HL-60 (cell line): ENCODE measurements at regions not wholly inside any gene's neighbourhood (a gene's known extent, or its start where the extent isn't known, plus 50 kb on each side); places are given as distances from the start of the nearest gene placed in this dataset.

ENCODE experiments used
- DNase-seq, 2 experiments: peaks; one replicate each; pipeline ENCODE4 v3.0.0-alpha.2; 2010 to 2020; ENCODE audit warnings: low read depth in 1 of 2, low spot score in 1 of 2
- H3K27ac ChIP-seq: fragments of 250-450 bp; sonication (Bioruptor Pico); replicated peaks from 2 replicates; pipeline ENCODE4 v1.5.1; 2020; ENCODE audit warnings: mild to moderate bottlenecking, moderate library complexity
- H3K27me3 ChIP-seq: fragments of 250-450 bp; sonication (Bioruptor Pico); 2 replicates; pipeline ENCODE4 v1.5.1; 2021; ENCODE audit warnings: mild to moderate bottlenecking, moderate library complexity; ENCODE audit not compliant: insufficient read depth, poor library complexity, severe bottlenecking
- H3K4me3 ChIP-seq: replicated peaks from 2 replicates; pipeline ENCODE4 v1.5.1; 2011; ENCODE audit warnings: mild to moderate bottlenecking, control low read depth, low read length; ENCODE audit not compliant: insufficient read depth
- CTCF ChIP-seq: IDR thresholded peaks from one replicate; pipeline ENCODE4 v1.5.1; 2011; ENCODE audit warnings: low read length, control low read depth, inconsistent platforms; ENCODE audit not compliant: insufficient read depth
- GABPA ChIP-seq: IDR thresholded peaks from 2 replicates; pipeline ENCODE4 v1.6.1; 2012; ENCODE audit warnings: low read depth
- POLR2AphosphoS5 ChIP-seq: IDR thresholded peaks from 2 replicates; pipeline ENCODE4 v1.6.1; 2012; ENCODE audit warnings: low read depth
- SPI1 ChIP-seq: IDR thresholded peaks from 2 replicates; pipeline ENCODE4 v1.6.1; 2012; ENCODE audit warnings: low read depth, mild to moderate bottlenecking, borderline replicate concordance
- TF ChIP-seq, protein P1 (sequence below): IDR thresholded peaks from 2 replicates; pipeline ENCODE4 v1.6.1; 2012; ENCODE audit warnings: low read depth; ENCODE audit not compliant: insufficient replicate concordance

DNA sequence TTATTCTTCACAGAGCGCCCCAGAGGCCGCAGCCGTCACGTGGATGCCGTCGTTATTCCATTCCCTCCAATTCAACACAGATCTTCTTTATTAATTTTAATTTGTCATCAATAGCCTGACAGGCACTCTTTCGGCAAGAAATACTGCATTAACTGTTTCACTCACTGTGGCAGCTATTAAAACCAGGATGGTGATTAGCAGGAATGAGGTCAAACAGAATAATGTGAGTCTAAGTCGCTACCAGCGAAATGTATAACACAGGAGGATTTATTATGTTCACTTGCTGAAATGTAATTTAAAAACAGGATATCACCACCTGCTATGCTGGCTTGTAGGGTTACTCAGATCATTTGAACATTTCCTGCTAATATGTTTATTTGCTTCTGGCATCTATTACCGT, 74.2 kb upstream of the MGMT start:
- no peak for DNase-seq
- peaks cover 6% of the 10 kb centered on the region for H3K27me3 ChIP-seq
- TF ChIP-seq, protein P1, sequence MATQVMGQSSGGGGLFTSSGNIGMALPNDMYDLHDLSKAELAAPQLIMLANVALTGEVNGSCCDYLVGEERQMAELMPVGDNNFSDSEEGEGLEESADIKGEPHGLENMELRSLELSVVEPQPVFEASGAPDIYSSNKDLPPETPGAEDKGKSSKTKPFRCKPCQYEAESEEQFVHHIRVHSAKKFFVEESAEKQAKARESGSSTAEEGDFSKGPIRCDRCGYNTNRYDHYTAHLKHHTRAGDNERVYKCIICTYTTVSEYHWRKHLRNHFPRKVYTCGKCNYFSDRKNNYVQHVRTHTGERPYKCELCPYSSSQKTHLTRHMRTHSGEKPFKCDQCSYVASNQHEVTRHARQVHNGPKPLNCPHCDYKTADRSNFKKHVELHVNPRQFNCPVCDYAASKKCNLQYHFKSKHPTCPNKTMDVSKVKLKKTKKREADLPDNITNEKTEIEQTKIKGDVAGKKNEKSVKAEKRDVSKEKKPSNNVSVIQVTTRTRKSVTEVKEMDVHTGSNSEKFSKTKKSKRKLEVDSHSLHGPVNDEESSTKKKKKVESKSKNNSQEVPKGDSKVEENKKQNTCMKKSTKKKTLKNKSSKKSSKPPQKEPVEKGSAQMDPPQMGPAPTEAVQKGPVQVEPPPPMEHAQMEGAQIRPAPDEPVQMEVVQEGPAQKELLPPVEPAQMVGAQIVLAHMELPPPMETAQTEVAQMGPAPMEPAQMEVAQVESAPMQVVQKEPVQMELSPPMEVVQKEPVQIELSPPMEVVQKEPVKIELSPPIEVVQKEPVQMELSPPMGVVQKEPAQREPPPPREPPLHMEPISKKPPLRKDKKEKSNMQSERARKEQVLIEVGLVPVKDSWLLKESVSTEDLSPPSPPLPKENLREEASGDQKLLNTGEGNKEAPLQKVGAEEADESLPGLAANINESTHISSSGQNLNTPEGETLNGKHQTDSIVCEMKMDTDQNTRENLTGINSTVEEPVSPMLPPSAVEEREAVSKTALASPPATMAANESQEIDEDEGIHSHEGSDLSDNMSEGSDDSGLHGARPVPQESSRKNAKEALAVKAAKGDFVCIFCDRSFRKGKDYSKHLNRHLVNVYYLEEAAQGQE: no peak
- TF ChIP-seq CTCF (no peak), POLR2AphosphoS5 (no peak), SPI1 (no peak), GABPA (no peak)
- no peak overlapping the region for H3K27ac ChIP-seq
- H3K4me3 ChIP-seq: no peak overlapping the region

- TF ChIP-seq, protein P1: no peak
- TF ChIP-seq CTCF (no peak), SPI1 (no peak), POLR2AphosphoS5 (no peak), GABPA (no peak)
Measured at GRCh38 chr10:129393812-129394211, 73.2 kb upstream of the MGMT start.

DNA sequence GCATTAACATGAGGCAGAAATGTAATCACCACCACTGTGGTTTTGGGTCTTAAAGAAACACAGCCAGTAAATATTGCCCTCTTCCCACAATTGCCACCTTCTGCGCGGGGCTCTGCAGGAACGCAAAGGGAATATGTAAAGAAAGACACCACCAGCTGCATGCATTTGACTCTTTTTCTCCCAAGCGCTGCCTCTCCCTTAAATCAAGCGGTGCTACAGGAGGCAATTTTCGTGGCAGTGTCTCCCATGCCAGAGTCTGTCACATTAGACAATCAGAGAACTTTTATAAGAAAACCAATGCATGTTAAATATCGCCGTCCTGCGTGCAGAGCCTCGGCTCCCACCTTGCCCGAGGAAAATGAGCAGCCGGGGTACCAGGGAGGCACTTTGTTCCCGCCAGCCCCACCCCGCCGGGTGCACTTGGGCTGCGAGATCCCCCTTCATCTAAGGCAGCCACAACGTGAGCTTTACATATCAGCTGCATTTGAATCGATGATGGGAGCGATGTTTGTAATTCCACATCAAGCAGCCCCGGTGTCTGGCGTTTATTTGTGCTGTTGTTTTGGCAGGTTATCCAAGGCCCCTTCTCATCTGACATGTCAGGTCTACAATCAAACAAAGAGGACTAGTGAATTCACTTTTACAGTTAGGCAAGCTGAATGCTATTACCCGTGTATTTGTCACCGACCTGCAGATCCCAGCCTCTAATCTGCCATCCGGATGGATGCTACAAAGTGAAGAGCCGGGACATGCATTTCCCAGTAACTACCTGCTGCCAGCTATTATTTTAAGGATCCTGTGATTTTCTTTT, 72.3 kb upstream of the MGMT start:
- H3K27ac ChIP-seq: no peak overlapping the region
- no peak for DNase-seq
- no peak overlapping the region for H3K4me3 ChIP-seq
- H3K27me3 ChIP-seq: peaks cover 6% of the 10 kb centered on the region
- no peak for TF ChIP-seq SPI1

More at GRCh38 chr10:129393812-129394211, 73.2 kb upstream of the MGMT start:
- no peak overlapping the region for H3K27ac ChIP-seq
- no peak for DNase-seq
- no peak overlapping the region for H3K4me3 ChIP-seq
- peaks cover 6% of the 10 kb centered on the region for H3K27me3 ChIP-seq

- TF ChIP-seq CTCF: no peak
- no peak for TF ChIP-seq SPI1
- no peak for TF ChIP-seq GABPA
- TF ChIP-seq, protein P1: no peak
- no peak for TF ChIP-seq POLR2AphosphoS5
- no peak for DNase-seq
- H3K27ac ChIP-seq: no peak overlapping the region
- no peak overlapping the region for H3K4me3 ChIP-seq
- peaks cover 3% of the 10 kb centered on the region for H3K27me3 ChIP-seq
Measured at GRCh38 chr10:129396021-129396722, 70.9 kb upstream of the MGMT start.
